Endothelial cell (in vitro differentiated cells): ENCODE measurements at regions not wholly inside any gene's neighbourhood (a gene's known extent, or its start where the extent isn't known, plus 50 kb on each side); places are given as distances from the start of the nearest gene placed in this dataset.

Experiments
- DNase-seq: peaks from one replicate; pipeline ENCODE4 v3.0.0; 2021; ENCODE audit warnings: low spot score
- H3K27ac Mint-ChIP-seq: one replicate; pipeline ENCODE4 v1.8.0; 2021; ENCODE audit warnings: mixed read lengths, inconsistent platforms; ENCODE audit not compliant: unreplicated experiment
- H3K27me3 Mint-ChIP-seq: one replicate; pipeline ENCODE4 v1.8.0; 2021; ENCODE audit warnings: mild to moderate bottlenecking, moderate library complexity, mixed read lengths, inconsistent platforms; ENCODE audit not compliant: unreplicated experiment
- H3K36me3 Mint-ChIP-seq: one replicate; pipeline ENCODE4 v1.8.0; 2021; ENCODE audit warnings: mild to moderate bottlenecking, low read depth, mixed read lengths, inconsistent platforms; ENCODE audit not compliant: unreplicated experiment
- H3K4me1 Mint-ChIP-seq: one replicate; pipeline ENCODE4 v1.8.0; 2021; ENCODE audit warnings: mild to moderate bottlenecking, mixed read lengths, inconsistent platforms; ENCODE audit not compliant: unreplicated experiment
- H3K4me3 Mint-ChIP-seq: one replicate; pipeline ENCODE4 v1.8.0; 2021; ENCODE audit warnings: mild to moderate bottlenecking, mixed read lengths, inconsistent platforms; ENCODE audit not compliant: unreplicated experiment
- H3K9me3 Mint-ChIP-seq: one replicate; pipeline ENCODE4 v1.8.0; 2021; ENCODE audit warnings: mixed read lengths, inconsistent platforms; ENCODE audit not compliant: unreplicated experiment
- TF ChIP-seq, protein P1 (sequence below): fragments of 200-600 bp; sonication (generic); IDR thresholded peaks from one replicate; pipeline ENCODE4 v1.5.0; 2021; ENCODE audit warnings: antibody characterized with exemption; ENCODE audit not compliant: unreplicated experiment

DNA sequence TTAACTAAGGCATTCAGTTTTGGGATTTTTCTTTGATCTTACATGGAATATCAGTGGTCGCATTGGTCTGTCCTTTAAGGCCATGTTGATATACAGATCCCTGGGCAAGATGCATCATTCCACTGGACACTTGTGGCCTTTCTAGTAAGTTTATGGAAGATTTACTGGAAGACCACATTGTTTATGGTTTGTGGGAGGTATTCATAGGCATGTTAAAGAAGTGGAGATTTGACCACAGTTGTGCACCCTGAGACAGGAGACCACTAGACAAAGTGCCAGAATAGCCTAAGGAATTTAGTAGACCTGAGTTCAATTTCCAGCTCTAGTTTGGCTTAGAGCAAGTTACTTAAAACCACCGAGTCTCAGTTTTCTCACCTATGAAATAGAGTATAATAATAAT, 383.1 kb upstream of the PAPPA start:
- no peaks in the 10 kb centered on the region for H3K9me3 Mint-ChIP-seq
- no peak overlapping the region for H3K27ac Mint-ChIP-seq
- TF ChIP-seq, protein P1, sequence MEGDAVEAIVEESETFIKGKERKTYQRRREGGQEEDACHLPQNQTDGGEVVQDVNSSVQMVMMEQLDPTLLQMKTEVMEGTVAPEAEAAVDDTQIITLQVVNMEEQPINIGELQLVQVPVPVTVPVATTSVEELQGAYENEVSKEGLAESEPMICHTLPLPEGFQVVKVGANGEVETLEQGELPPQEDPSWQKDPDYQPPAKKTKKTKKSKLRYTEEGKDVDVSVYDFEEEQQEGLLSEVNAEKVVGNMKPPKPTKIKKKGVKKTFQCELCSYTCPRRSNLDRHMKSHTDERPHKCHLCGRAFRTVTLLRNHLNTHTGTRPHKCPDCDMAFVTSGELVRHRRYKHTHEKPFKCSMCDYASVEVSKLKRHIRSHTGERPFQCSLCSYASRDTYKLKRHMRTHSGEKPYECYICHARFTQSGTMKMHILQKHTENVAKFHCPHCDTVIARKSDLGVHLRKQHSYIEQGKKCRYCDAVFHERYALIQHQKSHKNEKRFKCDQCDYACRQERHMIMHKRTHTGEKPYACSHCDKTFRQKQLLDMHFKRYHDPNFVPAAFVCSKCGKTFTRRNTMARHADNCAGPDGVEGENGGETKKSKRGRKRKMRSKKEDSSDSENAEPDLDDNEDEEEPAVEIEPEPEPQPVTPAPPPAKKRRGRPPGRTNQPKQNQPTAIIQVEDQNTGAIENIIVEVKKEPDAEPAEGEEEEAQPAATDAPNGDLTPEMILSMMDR: no peak
- no peak for DNase-seq
- no peaks in the 10 kb centered on the region for H3K27me3 Mint-ChIP-seq
- no peaks in the 10 kb centered on the region for H3K36me3 Mint-ChIP-seq
- no peak overlapping the region for H3K4me3 Mint-ChIP-seq
- H3K4me1 Mint-ChIP-seq: no peaks in the 10 kb centered on the region

DNA sequence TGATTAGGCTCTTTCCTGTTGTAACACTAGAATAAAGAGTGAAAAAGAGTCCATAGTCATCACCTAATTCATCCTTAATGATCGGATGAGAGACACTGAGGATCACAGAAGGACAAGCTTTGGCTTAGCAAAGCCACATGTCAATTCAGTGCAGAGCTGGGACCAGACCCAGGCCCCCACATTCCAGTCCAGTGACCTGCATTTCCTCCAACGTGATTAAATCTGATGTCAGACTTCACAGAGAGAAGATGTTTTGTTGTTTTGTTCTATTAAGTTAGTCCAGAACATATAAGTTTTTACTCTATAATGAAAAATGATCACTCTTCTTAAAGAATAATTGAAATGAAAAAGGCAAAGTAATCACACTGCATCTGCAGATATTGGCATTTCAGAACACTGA, 377.9 kb upstream of the PAPPA start:
- no peak overlapping the region for H3K27ac Mint-ChIP-seq

DNA sequence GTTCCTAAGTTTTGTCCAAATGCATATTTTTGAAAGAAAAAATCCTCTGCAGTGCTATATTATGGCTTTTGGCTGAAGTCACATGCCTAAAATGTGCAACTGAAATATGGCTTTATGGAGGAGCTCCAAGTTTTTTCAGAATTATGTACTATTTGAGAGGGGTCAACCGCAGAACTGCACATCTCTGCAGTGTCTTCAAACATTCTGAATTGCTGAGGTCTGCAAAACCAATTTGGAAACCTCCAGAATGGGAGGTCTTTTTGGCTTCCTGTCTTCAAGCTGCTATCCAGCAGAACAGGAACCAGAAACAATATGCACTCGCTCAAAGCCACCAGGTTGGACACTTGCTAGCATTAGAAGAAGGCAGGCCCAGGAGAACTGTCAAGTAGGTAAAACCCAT, 376.0 kb upstream of the PAPPA start:
- DNase-seq: no peak
- TF ChIP-seq, protein P1: no peak
- no peaks in the 10 kb centered on the region for H3K36me3 Mint-ChIP-seq
- H3K4me3 Mint-ChIP-seq: no peak overlapping the region
- H3K27ac Mint-ChIP-seq: no peak overlapping the region
- H3K4me1 Mint-ChIP-seq: no peaks in the 10 kb centered on the region
- H3K9me3 Mint-ChIP-seq: no peaks in the 10 kb centered on the region
- peaks cover 1% of the 10 kb centered on the region for H3K27me3 Mint-ChIP-seq

More for the DNA sequence above, 377.9 kb upstream of the PAPPA start:
- no peaks in the 10 kb centered on the region for H3K4me1 Mint-ChIP-seq
- TF ChIP-seq, protein P1: no peak
- no peaks in the 10 kb centered on the region for H3K9me3 Mint-ChIP-seq
- no peak for DNase-seq
- H3K4me3 Mint-ChIP-seq: no peak overlapping the region
- H3K27me3 Mint-ChIP-seq: no peaks in the 10 kb centered on the region
- H3K36me3 Mint-ChIP-seq: no peaks in the 10 kb centered on the region

DNA sequence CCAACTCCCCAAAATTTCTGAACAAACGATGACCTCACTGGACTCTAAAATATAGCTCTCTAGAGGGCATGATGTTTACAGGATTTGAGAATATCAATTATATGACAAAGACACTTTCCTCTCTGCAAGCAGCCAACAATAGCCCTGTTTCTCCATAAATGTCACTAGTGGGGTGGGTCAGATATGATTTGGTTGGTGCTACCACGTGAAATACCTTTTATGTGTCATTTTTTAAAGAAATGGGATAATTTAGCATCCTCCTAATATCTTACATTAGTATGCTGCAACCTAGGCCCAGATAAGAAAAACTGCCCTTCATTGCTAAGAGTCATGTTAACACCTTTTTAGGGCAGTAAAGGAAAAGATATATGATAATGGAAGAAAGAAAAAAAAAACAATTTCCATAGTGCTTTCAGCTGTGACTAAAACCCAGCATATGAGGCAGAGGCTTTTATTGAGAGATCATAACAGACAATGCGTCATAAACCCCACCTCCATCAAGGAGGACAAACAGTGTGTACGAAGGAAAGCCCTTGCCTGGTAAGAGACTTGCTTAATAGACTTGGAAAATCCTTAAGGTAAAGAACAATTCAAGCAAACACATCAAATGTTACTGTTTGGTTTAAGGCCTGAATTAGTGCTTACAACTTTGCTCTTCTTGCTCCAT, 372.4 kb upstream of the PAPPA start:
- DNase-seq: no peak
- Mint-ChIP-seq H3K9me3 (no peaks in the 10 kb centered on the region), H3K27ac (no peak overlapping the region), H3K4me3 (no peak overlapping the region), H3K4me1 (peaks cover 2% of the 10 kb centered on the region), H3K27me3 (peaks cover 1% of the 10 kb centered on the region), H3K36me3 (no peaks in the 10 kb centered on the region)
- TF ChIP-seq, protein P1: no peak

DNA sequence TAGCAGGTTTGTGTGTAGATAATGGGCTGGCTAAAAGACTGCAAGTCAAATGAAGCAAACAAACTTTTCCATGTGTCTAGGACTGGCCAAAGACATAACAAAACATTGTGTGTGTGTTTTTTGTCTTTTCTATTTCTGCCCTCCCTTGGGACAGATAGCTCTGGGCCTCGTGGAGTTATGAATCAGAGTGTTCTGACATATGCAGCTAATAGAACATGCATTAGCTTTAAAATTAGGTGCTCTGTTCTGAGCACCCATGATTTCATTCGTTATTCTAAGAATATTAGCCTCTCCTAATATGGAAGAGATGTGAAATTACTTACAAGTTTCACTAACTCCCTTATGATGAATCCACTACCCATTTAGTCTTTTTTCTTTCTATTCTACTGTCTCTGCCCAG, 367.3 kb upstream of the PAPPA start:
- DNase-seq: no peak
- no peak overlapping the region for H3K27ac Mint-ChIP-seq
- H3K4me3 Mint-ChIP-seq: no peak overlapping the region
- TF ChIP-seq, protein P1: no peak
- H3K27me3 Mint-ChIP-seq: peaks cover 1% of the 10 kb centered on the region
- H3K9me3 Mint-ChIP-seq: no peaks in the 10 kb centered on the region
- H3K36me3 Mint-ChIP-seq: no peaks in the 10 kb centered on the region
- H3K4me1 Mint-ChIP-seq: peaks cover 9% of the 10 kb centered on the region
